Mammary epithelial cell (primary cell): ENCODE measurements at regions not wholly inside any gene's neighbourhood (a gene's known extent, or its start where the extent isn't known, plus 50 kb on each side); places are given as distances from the start of the nearest gene placed in this dataset.

ENCODE experiments used
- EZH2 ChIP-seq: IDR thresholded peaks from 2 replicates; pipeline ENCODE4 v1.6.1; 2012; ENCODE audit warnings: low read length, inconsistent platforms, borderline replicate concordance
- TF ChIP-seq, protein P1 (sequence below), 2 donors: IDR thresholded peaks in 1 of 2; conservative IDR thresholded peaks in 1 of 2; 2 replicates each; pipeline ENCODE4 v1.5.1; 2011 to 2012; ENCODE audit warnings: inconsistent platforms in 2 of 2, low read length in 2 of 2, mild to moderate bottlenecking in 2 of 2, control low read depth in 1 of 2, low read depth in 1 of 2; ENCODE audit not compliant: insufficient read depth in 1 of 2; ENCODE audit errors: extremely low read depth in 1 of 2

DNA sequence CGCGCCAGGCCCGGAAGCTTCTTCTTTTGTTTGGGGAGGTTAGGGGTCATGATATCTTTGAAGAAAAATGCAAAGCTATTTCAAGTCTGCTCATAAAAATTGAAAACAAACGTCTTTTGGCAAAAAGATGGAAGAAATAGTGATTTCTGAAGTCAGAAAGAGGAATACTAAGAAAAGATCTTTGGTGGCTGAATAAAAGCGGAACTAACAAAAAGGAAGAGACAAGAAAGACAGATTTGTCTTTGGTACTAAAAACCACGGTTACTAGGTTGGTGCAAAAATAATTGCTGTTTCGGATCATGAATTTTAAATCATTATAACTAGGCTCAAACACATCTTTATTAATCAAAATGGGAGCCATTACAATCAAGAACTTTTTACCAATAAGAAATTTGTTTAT is 164.6 kb upstream of the TRIB2 start:
- TF ChIP-seq, protein P1, sequence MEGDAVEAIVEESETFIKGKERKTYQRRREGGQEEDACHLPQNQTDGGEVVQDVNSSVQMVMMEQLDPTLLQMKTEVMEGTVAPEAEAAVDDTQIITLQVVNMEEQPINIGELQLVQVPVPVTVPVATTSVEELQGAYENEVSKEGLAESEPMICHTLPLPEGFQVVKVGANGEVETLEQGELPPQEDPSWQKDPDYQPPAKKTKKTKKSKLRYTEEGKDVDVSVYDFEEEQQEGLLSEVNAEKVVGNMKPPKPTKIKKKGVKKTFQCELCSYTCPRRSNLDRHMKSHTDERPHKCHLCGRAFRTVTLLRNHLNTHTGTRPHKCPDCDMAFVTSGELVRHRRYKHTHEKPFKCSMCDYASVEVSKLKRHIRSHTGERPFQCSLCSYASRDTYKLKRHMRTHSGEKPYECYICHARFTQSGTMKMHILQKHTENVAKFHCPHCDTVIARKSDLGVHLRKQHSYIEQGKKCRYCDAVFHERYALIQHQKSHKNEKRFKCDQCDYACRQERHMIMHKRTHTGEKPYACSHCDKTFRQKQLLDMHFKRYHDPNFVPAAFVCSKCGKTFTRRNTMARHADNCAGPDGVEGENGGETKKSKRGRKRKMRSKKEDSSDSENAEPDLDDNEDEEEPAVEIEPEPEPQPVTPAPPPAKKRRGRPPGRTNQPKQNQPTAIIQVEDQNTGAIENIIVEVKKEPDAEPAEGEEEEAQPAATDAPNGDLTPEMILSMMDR (conservative IDR thresholded peaks at IDR 0.05 in 1 of 2, IDR thresholded peaks at IDR 0.05 in 1 of 2; ENCODE audit: extremely low read depth in 1 of 2, insufficient read depth in 1 of 2, low read depth in 1 of 2, low read length in 2 of 2): no peak
- no peak for TF ChIP-seq EZH2
